Upper lobe of left lung (tissue), 6 donors: ENCODE measurements at regions not wholly inside any gene's neighbourhood (a gene's known extent, or its start where the extent isn't known, plus 50 kb on each side); places are given as distances from the start of the nearest gene placed in this dataset.
A peak's percentile ranks its signal among the peaks of the same experiment; 100 is the strongest.

Experiments used
- ATAC-seq, 2 donors: fragments of 200-7000 bp; cut with Tn5 transposase; one replicate each; pipeline ENCODE4 v1.9.1; 2022; ENCODE audit warnings: mild to moderate bottlenecking in 2 of 2, moderate library complexity in 2 of 2; ENCODE audit not compliant: low FRiP score in 2 of 2
- DNase-seq, 2 donors: peaks; one replicate each; pipeline ENCODE4 v3.0.0-alpha.2; 2019 to 2020
- H3K27ac ChIP-seq, 4 donors: fragments of 200-600 bp; sonication (generic); one replicate each; pipeline ENCODE4 v1.5.1; 2016 to 2019
- H3K27me3 ChIP-seq, 4 donors: fragments of 200-600 bp; sonication (generic); one replicate each; pipeline ENCODE4 v1.5.1; 2017 to 2019
- H3K36me3 ChIP-seq, 4 donors: fragments of 200-600 bp; sonication (generic); one replicate each; pipeline ENCODE4 v1.5.1; 2016 to 2019
- H3K4me1 ChIP-seq, 4 donors: fragments of 200-600 bp; sonication (generic); one replicate each; pipeline ENCODE4 v1.5.1; 2018 to 2019
- H3K4me3 ChIP-seq, 4 donors: fragments of 200-600 bp; sonication (generic); one replicate each; pipeline ENCODE4 v1.5.1; 2017 to 2019; ENCODE audit warnings: mild to moderate bottlenecking in 2 of 4, moderate library complexity in 1 of 4
- H3K9me3 ChIP-seq, 4 donors: fragments of 200-600 bp; sonication (generic); one replicate each; pipeline ENCODE4 v1.5.1; 2018 to 2019
- CTCF ChIP-seq, 6 experiments: fragments of 450-650 bp in 4 of 6; fragments of 200-600 bp in 2 of 6; sonication (generic) in 2 of 6; IDR thresholded peaks; one replicate each; pipeline ENCODE4 v1.5.1; 2016 to 2019; ENCODE audit warnings: antibody characterized with exemption in 6 of 6
- EP300 ChIP-seq, 4 donors: sonication (generic); formaldehyde crosslinking; IDR thresholded peaks; one replicate each; pipeline ENCODE4 v1.5.1; 2017; ENCODE audit warnings: antibody characterized with exemption in 4 of 4, control low read depth in 2 of 4
- POLR2A ChIP-seq, 4 donors: fragments of 450-650 bp; IDR thresholded peaks; one replicate each; pipeline ENCODE4 v1.5.1; 2016 to 2017; ENCODE audit warnings: antibody characterized with exemption in 4 of 4, mild to moderate bottlenecking in 2 of 4
- POLR2AphosphoS5 ChIP-seq, 2 donors: sonication (generic); formaldehyde crosslinking; IDR thresholded peaks; one replicate each; pipeline ENCODE4 v1.5.1; 2017; ENCODE audit warnings: antibody characterized with exemption in 2 of 2
- WGBS, 2 donors: methylation state at CpG; one replicate each; pipeline ENCODE4 v1.1.5; 2017 to 2018; 5-methylcytosine and 5-hydroxymethylcytosine counted together
- donor health status: DM: no; HTN: no; CAD: no; lungs with moderate emphysema.
- donor health status: DM: no; HTN: yes; CAD: no; lungs with severe emphysema.

DNA sequence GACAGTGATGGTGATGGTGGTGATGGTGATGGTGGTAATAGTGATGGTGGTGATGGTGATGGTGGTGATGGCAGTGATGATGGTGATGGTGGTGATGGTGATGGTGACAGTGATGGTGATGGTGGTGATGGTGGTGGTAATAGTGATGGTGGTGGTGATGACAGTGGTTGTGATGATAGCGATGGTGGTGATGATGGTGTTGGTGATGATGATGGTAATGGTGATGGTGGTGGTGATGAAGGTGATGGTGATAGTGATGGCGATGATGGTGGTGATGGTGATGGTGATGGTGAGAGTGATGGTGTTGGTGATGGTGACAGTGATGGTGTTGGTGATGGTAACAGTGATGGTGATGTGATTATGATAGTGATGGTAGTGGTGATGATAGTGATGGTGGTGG is 94.3 kb downstream of the ASB1 start:
- no peak for DNase-seq
- Histone ChIP-seq H3K27me3 (no peaks in the 10 kb centered on the region), H3K36me3 (no peaks in the 10 kb centered on the region), H3K4me3 (no peak overlapping the region), H3K4me1 (peaks cover 0 to 4% (median 0%) of the 10 kb centered on the region in 4 donors), H3K9me3 (peaks cover 4 to 19% (median 13%) of the 10 kb centered on the region in 4 donors), H3K27ac (no peak overlapping the region)
- WGBS, 2 donors: 98 to 99% methylated on average over 2 of the region's 2 CpGs
- no peak for ATAC-seq
- no peak for TF ChIP-seq EP300 (IDR thresholded peaks at IDR 0.05)
- TF ChIP-seq POLR2A (IDR thresholded peaks at IDR 0.05): no peak
- TF ChIP-seq CTCF (IDR thresholded peaks at IDR 0.05): no peak
- no peak for TF ChIP-seq POLR2AphosphoS5 (IDR thresholded peaks at IDR 0.05)

GRCh38 chr2:238521870-238522269 is 95.1 kb downstream of the ASB1 start:
- WGBS, 2 donors: 84 to 93% methylated on average over 8 of the region's 8 CpGs
- peaks cover 4 to 14% (median 8%) of the 10 kb centered on the region in 4 donors for H3K9me3 ChIP-seq
- no peak overlapping the region for H3K4me3 ChIP-seq
- no peak for DNase-seq
- TF ChIP-seq POLR2A (IDR thresholded peaks at IDR 0.05) (no peak), POLR2AphosphoS5 (IDR thresholded peaks at IDR 0.05) (no peak), EP300 (IDR thresholded peaks at IDR 0.05) (no peak)
- H3K4me1 ChIP-seq: peaks cover 0 to 4% (median 0%) of the 10 kb centered on the region in 4 donors
- no peak overlapping the region for H3K27ac ChIP-seq
- H3K27me3 ChIP-seq: no peaks in the 10 kb centered on the region
- no peaks in the 10 kb centered on the region for H3K36me3 ChIP-seq
- no peak for ATAC-seq

DNA sequence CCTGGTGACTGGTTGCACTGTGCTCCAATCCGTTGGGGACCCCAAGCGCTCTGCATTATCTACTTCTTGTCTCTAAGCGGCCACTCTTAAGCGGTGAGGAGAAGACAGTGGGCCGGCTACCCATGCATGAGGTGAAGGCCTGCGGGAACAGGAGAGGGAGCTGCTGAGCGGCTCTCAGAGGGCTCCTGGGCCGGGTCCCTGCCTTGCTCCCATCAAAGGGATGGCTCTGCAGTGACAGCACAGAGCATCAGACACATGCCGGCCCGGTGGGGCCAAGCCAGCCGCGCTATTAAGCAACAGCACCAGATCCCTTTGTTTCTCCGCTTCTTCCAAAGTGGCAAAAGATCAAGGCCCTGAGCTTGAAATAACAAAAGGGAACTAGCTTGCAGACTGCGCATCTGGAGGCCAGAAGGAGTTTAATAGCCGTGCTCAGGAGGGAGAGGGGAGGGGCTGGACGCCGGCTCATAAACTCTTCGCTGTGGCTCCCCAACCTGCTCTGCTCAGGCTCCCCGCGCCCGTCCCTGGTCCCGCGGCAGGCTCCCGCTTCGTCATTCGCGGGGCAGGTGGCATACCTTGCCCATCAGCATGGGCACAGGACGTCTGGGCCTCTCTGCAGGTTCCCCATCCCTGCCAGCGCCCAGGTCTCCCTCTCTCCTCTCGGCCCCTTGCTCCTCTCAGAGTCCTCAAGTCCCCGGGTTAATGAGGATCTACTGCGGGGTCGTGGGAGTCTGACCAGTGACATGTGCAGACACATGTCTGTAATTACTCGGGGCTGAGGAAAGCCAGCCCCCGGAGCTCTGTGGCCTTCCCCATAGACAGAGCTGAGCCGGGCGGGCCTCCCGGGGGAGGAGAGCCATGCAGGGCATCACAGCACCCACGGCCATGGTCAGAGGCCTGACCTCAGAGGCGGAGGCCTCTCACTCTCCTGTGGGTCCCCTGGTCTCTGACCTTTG is 96.7 kb downstream of the ASB1 start:
- Histone ChIP-seq H3K4me3 (no peak overlapping the region), H3K36me3 (no peaks in the 10 kb centered on the region), H3K4me1 (peaks cover 0 to 4% (median 0%) of the 10 kb centered on the region in 4 donors), H3K27ac (no peak overlapping the region), H3K9me3 (no peaks in the 10 kb centered on the region), H3K27me3 (no peaks in the 10 kb centered on the region)
- WGBS, 2 donors: 65 to 67% methylated on average over 37 to 40 of the region's 40 CpGs
- TF ChIP-seq POLR2A (IDR thresholded peaks at IDR 0.05) (no peak), EP300 (IDR thresholded peaks at IDR 0.05) (no peak), CTCF (IDR thresholded peaks at IDR 0.05) (no peak), POLR2AphosphoS5 (IDR thresholded peaks at IDR 0.05) (no peak)
- ATAC-seq: peak in 1 of 2 donors; percentile 61
- DNase-seq: peak in 1 of 2 donors; percentile 70

DNA sequence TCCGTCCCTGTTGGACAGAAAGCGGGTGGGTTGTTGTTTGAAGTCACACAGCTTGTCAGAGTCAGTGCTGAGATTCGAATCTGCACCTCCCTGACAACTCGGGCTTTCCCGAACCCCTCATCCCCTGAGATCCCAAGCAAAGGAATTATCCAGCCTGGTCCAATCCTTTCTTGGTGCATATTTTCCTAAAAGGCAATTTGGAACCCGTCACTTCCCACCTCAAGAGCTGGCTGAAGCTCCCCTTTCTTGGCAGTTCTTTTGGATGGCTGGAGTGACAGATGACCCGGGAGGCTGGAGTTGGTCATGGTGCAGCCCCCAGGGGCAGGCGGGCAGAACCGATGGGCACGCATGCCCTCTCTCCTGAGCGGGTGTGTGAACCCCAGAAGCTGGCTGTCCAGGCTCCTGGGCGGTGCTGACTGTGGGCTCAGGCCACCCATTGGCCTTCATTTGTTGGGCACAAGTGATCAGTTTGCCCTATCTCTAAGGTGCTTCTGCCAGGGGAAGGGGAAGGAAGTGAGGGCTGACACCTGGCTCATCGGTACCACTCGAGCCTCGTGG is 97.8 kb downstream of the ASB1 start:
- no peak for ATAC-seq
- 74 to 84% methylated on average over 9 to 15 of the region's 15 CpGs for WGBS, 2 donors
- TF ChIP-seq EP300 (IDR thresholded peaks at IDR 0.05) (no peak), POLR2A (IDR thresholded peaks at IDR 0.05) (no peak), POLR2AphosphoS5 (IDR thresholded peaks at IDR 0.05) (no peak), CTCF (IDR thresholded peaks at IDR 0.05) (no peak)

GRCh38 chr2:238525990-238526389 is 99.3 kb downstream of the ASB1 start:
- peak in 1 of 2 donors; percentile 62 for DNase-seq

More for the DNA sequence above, 97.8 kb downstream of the ASB1 start:
- Histone ChIP-seq H3K4me3 (no peak overlapping the region), H3K27ac (no peak overlapping the region), H3K4me1 (peaks cover 0 to 7% (median 0%) of the 10 kb centered on the region in 4 donors), H3K36me3 (no peaks in the 10 kb centered on the region), H3K9me3 (no peaks in the 10 kb centered on the region), H3K27me3 (no peaks in the 10 kb centered on the region)
- peak in 1 of 2 donors; percentile 40 for DNase-seq

More at GRCh38 chr2:238525990-238526389, 99.3 kb downstream of the ASB1 start:
- Histone ChIP-seq H3K9me3 (peaks cover 0 to 3% (median 2%) of the 10 kb centered on the region in 4 donors), H3K36me3 (no peaks in the 10 kb centered on the region), H3K4me1 (peaks cover 0 to 7% (median 0%) of the 10 kb centered on the region in 4 donors), H3K4me3 (no peak overlapping the region), H3K27me3 (no peaks in the 10 kb centered on the region), H3K27ac (no peak overlapping the region)
- TF ChIP-seq CTCF (IDR thresholded peaks at IDR 0.05) (no peak), POLR2AphosphoS5 (IDR thresholded peaks at IDR 0.05) (peak in 1 of 2 donors; percentile 9)
- no peak for ATAC-seq
- 49 to 68% methylated on average over 7 of the region's 7 CpGs for WGBS, 2 donors
